SKM-1 treated with dmso at 0.1 percent for 144 hours (cell line): ENCODE measurements at regions not wholly inside any gene's neighbourhood (a gene's known extent, or its start where the extent isn't known, plus 50 kb on each side); places are given as distances from the start of the nearest gene placed in this dataset.

Source experiments
- DNase-seq: peaks from one replicate; lab custom pipeline; 2025; ENCODE audit not compliant: unreplicated experiment; lab: John Stamatoyannopoulos, UW

- no peak for DNase-seq
Measured at GRCh38 chr13:106383791-106384190, 151.7 kb downstream of the EFNB2 start.

- no peak for DNase-seq
Measured at GRCh38 chr13:106382534-106382933, 152.9 kb downstream of the EFNB2 start.

- no peak for DNase-seq
Measured at GRCh38 chr13:106381091-106381490, 154.4 kb downstream of the EFNB2 start.

GRCh38 chr13:106377931-106378662, 157.4 kb downstream of the EFNB2 start:
- no peak for DNase-seq

- no peak for DNase-seq
Measured at GRCh38 chr13:106377341-106377740, 158.1 kb downstream of the EFNB2 start.

- no peak for DNase-seq
Measured at GRCh38 chr13:106376401-106377112, 158.9 kb downstream of the EFNB2 start.

- no peak for DNase-seq
Measured at GRCh38 chr13:106375085-106375484, 160.4 kb downstream of the EFNB2 start.

- no peak for DNase-seq
Measured at GRCh38 chr13:106374631-106375030, 160.8 kb downstream of the EFNB2 start.

- DNase-seq, result no peak
Measured at GRCh38 chr13:106373989-106374572, 161.4 kb downstream of the EFNB2 start.

GRCh38 chr13:106373304-106373988, 162.0 kb downstream of the EFNB2 start:
- no peak for DNase-seq

- DNase-seq, result no peak
Measured at GRCh38 chr13:106372199-106373155, 163.0 kb downstream of the EFNB2 start.

- DNase-seq, result no peak
Measured at GRCh38 chr13:106371024-106371423, 164.4 kb downstream of the EFNB2 start.

GRCh38 chr13:106369858-106370257, 165.6 kb downstream of the EFNB2 start:
- DNase-seq, result no peak

- DNase-seq, result no peak
Measured at GRCh38 chr13:106369091-106369490, 166.4 kb downstream of the EFNB2 start.

GRCh38 chr13:106367361-106367971, 168.0 kb downstream of the EFNB2 start:
- no peak for DNase-seq

- DNase-seq, result no peak
Measured at GRCh38 chr13:106362707-106363106, 172.8 kb downstream of the EFNB2 start.

GRCh38 chr13:106361621-106362020, 173.8 kb downstream of the EFNB2 start:
- no peak for DNase-seq

- no peak for DNase-seq
Measured at GRCh38 chr13:106357198-106357597, 178.3 kb downstream of the EFNB2 start.

- DNase-seq, result no peak
Measured at GRCh38 chr13:106355866-106356265, 179.6 kb downstream of the EFNB2 start.

GRCh38 chr13:106354961-106355360, 180.5 kb downstream of the EFNB2 start:
- no peak for DNase-seq
